H9 (cell line): ENCODE measurements at regions not wholly inside any gene's neighbourhood (a gene's known extent, or its start where the extent isn't known, plus 50 kb on each side); places are given as distances from the start of the nearest gene placed in this dataset.

ENCODE experiments used
- DNase-seq: peaks from one replicate; pipeline ENCODE4 v3.0.0-alpha.2; 2017
- H2AFZ ChIP-seq: one replicate; pipeline ENCODE4 v1.6.1; 2013; ENCODE audit warnings: mild to moderate bottlenecking, low read length, control low read depth, moderate library complexity
- H2AK5ac ChIP-seq: 2 replicates; pipeline ENCODE4 v1.6.1; 2013; ENCODE audit warnings: low read length, control low read depth, mixed read lengths; ENCODE audit not compliant: insufficient read length
- H2BK120ac ChIP-seq: one replicate; pipeline ENCODE4 v1.6.1; 2013; ENCODE audit warnings: low read depth, mild to moderate bottlenecking, low read length, control low read depth, inconsistent platforms; ENCODE audit not compliant: poor library complexity, severe bottlenecking
- H2BK12ac ChIP-seq: 2 replicates; pipeline ENCODE4 v1.6.1; 2013; ENCODE audit warnings: low read length, control low read depth, mixed read lengths, low read depth; ENCODE audit not compliant: insufficient read length
- H2BK15ac ChIP-seq: 2 replicates; pipeline ENCODE4 v1.6.1; 2013; ENCODE audit warnings: low read depth, low read length, control low read depth
- H2BK20ac ChIP-seq: one replicate; pipeline ENCODE4 v1.6.1; 2013; ENCODE audit warnings: low read depth, mild to moderate bottlenecking, low read length, control low read depth, inconsistent platforms; ENCODE audit not compliant: poor library complexity, severe bottlenecking
- H2BK5ac ChIP-seq: 2 replicates; pipeline ENCODE4 v1.6.1; 2013; ENCODE audit warnings: low read length, control low read depth, mixed read lengths; ENCODE audit not compliant: insufficient read length
- H3K14ac ChIP-seq: 2 replicates; pipeline ENCODE4 v1.6.1; 2013; ENCODE audit warnings: low read length, control low read depth; ENCODE audit not compliant: insufficient read depth
- H3K18ac ChIP-seq: 2 replicates; pipeline ENCODE4 v1.6.1; 2013; ENCODE audit warnings: low read depth, mild to moderate bottlenecking, mixed read lengths, low read length, control low read depth; ENCODE audit not compliant: insufficient read length
- H3K23ac ChIP-seq: 2 replicates; pipeline ENCODE4 v1.6.1; 2013; ENCODE audit warnings: low read length, control low read depth, mixed read lengths, low read depth; ENCODE audit not compliant: insufficient read length
- H3K23me2 ChIP-seq: 2 replicates; pipeline ENCODE4 v1.6.1; 2013; ENCODE audit warnings: low read depth, mild to moderate bottlenecking, mixed read lengths, low read length, control low read depth; ENCODE audit not compliant: insufficient read length, poor library complexity, severe bottlenecking
- H3K27ac ChIP-seq: 2 replicates; pipeline ENCODE4 v1.5.1; 2013; ENCODE audit warnings: low read length, control low read depth, mixed read lengths, low read depth; ENCODE audit not compliant: insufficient read length
- H3K27me3 ChIP-seq: 2 replicates; pipeline ENCODE4 v1.6.1; 2013; ENCODE audit warnings: low read length, control low read depth, inconsistent platforms; ENCODE audit not compliant: insufficient read depth
- H3K4ac ChIP-seq: 2 replicates; pipeline ENCODE4 v1.6.1; 2013; ENCODE audit warnings: low read depth, mild to moderate bottlenecking, control low read depth, inconsistent platforms, low read length, moderate library complexity
- H3K4me1 ChIP-seq: 2 replicates; pipeline ENCODE4 v1.6.1; 2013; ENCODE audit warnings: low read length, control low read depth, inconsistent platforms; ENCODE audit not compliant: insufficient read depth
- H3K4me2 ChIP-seq: 2 replicates; pipeline ENCODE4 v1.6.1; 2013; ENCODE audit warnings: low read length, control low read depth, mixed read lengths; ENCODE audit not compliant: insufficient read length, insufficient read depth
- H3K56ac ChIP-seq: 2 replicates; pipeline ENCODE4 v1.6.1; 2013; ENCODE audit warnings: low read depth, mild to moderate bottlenecking, mixed read lengths, low read length, control low read depth; ENCODE audit not compliant: insufficient read length
- H3K79me1 ChIP-seq: 2 replicates; pipeline ENCODE4 v1.6.1; 2013; ENCODE audit warnings: low read depth, mild to moderate bottlenecking, moderate library complexity, low read length, control low read depth, inconsistent platforms; ENCODE audit not compliant: insufficient read depth, poor library complexity, severe bottlenecking
- H3K79me2 ChIP-seq: 2 replicates; pipeline ENCODE4 v1.6.1; 2013; ENCODE audit warnings: low read length, control low read depth, inconsistent platforms; ENCODE audit not compliant: insufficient read depth
- H3K9ac ChIP-seq: 2 replicates; pipeline ENCODE4 v1.6.1; 2013; ENCODE audit warnings: low read length, control low read depth, mixed read lengths; ENCODE audit not compliant: insufficient read length; ENCODE audit errors: extremely low read depth
- H3K9me3 ChIP-seq: one replicate; pipeline ENCODE4 v1.6.1; 2013; ENCODE audit warnings: low read depth, low read length, inconsistent platforms; ENCODE audit not compliant: control insufficient read depth
- H3T11ph ChIP-seq: one replicate; pipeline ENCODE4 v1.6.1; 2013; ENCODE audit warnings: mild to moderate bottlenecking, low read length, control low read depth, inconsistent platforms
- H4K20me1 ChIP-seq: one replicate; pipeline ENCODE4 v1.6.1; 2013; ENCODE audit not compliant: control insufficient read depth, insufficient read length, insufficient read depth
- H4K5ac ChIP-seq: 2 replicates; pipeline ENCODE4 v1.6.1; 2013; ENCODE audit warnings: low read depth, mild to moderate bottlenecking, mixed read lengths, low read length, control low read depth; ENCODE audit not compliant: insufficient read length
- H4K8ac ChIP-seq: replicated peaks from 2 replicates; pipeline ENCODE4 v1.6.1; 2013; ENCODE audit warnings: low read length, control low read depth, mixed read lengths, low read depth; ENCODE audit not compliant: insufficient read length
- H4K91ac ChIP-seq: 2 replicates; pipeline ENCODE4 v1.6.1; 2013; ENCODE audit warnings: low read depth, mild to moderate bottlenecking, moderate library complexity, mixed read lengths, low read length, control low read depth; ENCODE audit not compliant: insufficient read length
- H3K27ac Mint-ChIP-seq, 3 experiments: 2 replicates in 2 of 3; 3 replicates in 1 of 3; pipeline ENCODE4 v1.8.0; 2020 to 2021; ENCODE audit warnings: mixed read lengths in 3 of 3, mild to moderate bottlenecking in 1 of 3, moderate library complexity in 1 of 3
- H3K27me3 Mint-ChIP-seq: 2 replicates; pipeline ENCODE4 v1.8.0; 2021; ENCODE audit warnings: low read depth, mild to moderate bottlenecking, moderate library complexity, mixed read lengths
- H3K36me3 Mint-ChIP-seq, 3 experiments: 2 replicates in 2 of 3; 3 replicates in 1 of 3; pipeline ENCODE4 v1.8.0; 2020 to 2021; ENCODE audit warnings: low read depth in 3 of 3, mixed read lengths in 3 of 3; ENCODE audit not compliant: insufficient read depth in 1 of 3
- H3K4me1 Mint-ChIP-seq, 2 experiments: 2 replicates each; pipeline ENCODE4 v1.8.0; 2020; ENCODE audit warnings: mixed read lengths in 2 of 2
- H3K4me3 Mint-ChIP-seq, 2 experiments: 2 replicates in 1 of 2; 3 replicates in 1 of 2; pipeline ENCODE4 v1.8.0; 2020 to 2021; ENCODE audit warnings: mild to moderate bottlenecking in 2 of 2, mixed read lengths in 2 of 2, moderate library complexity in 1 of 2
- H3K9me3 Mint-ChIP-seq, 2 experiments: 2 replicates in 1 of 2; 3 replicates in 1 of 2; pipeline ENCODE4 v1.8.0; 2020; ENCODE audit warnings: mild to moderate bottlenecking in 2 of 2, mixed read lengths in 2 of 2, moderate library complexity in 1 of 2
- CTCF ChIP-seq: fragments of 200-600 bp; sonication (generic); conservative IDR thresholded peaks from 3 replicates; pipeline ENCODE4 v1.8.0; 2021; ENCODE audit warnings: antibody characterized with exemption, mild to moderate bottlenecking
- WGBS: extraction: QIAGEN DNeasy Blood & Tissue Kit; methylation state at CpG from one replicate; pipeline ENCODE4 v1.1.7; 2013; ENCODE audit warnings: missing lambda C conversion rate, low lambda C conversion rate, mixed read lengths; ENCODE audit not compliant: insufficient read length; ENCODE audit errors: extremely low coverage; 5-methylcytosine and 5-hydroxymethylcytosine counted together

GRCh38 chr12:92506460-92506859 is 196.3 kb upstream of the PLEKHG7 start:
- Histone ChIP-seq H2BK5ac (no peak overlapping the region), H2AFZ (no peak overlapping the region), H3K79me2 (no peaks in the 10 kb centered on the region), H3K4me1 (no peaks in the 10 kb centered on the region), H4K20me1 (no peaks in the 10 kb centered on the region), H3K14ac (no peak overlapping the region), H2BK15ac (no peak overlapping the region), H3K23ac (no peak overlapping the region), H4K5ac (no peak overlapping the region), H2AK5ac (no peak overlapping the region), H3K4me2 (no peak overlapping the region), H2BK120ac (no peak overlapping the region), H3K4ac (no peak overlapping the region), H4K91ac (no peak overlapping the region), H2BK12ac (no peak overlapping the region), H3K27ac (no peak overlapping the region), H3T11ph (no peak overlapping the region), H3K79me1 (no peaks in the 10 kb centered on the region), H3K56ac (no peak overlapping the region), H3K18ac (no peak overlapping the region), H3K23me2 (no peaks in the 10 kb centered on the region), H2BK20ac (no peak overlapping the region), H3K9ac (no peak overlapping the region), H3K27me3 (no peaks in the 10 kb centered on the region; the same call in 1 of the 2 replicates), H4K8ac (no peak overlapping the region), H3K9me3 (no peaks in the 10 kb centered on the region)
- Mint-ChIP-seq H3K27me3 (no peaks in the 10 kb centered on the region), H3K27ac (no peak overlapping the region; a peak in 2 of 7 replicates), H3K4me3 (no peak overlapping the region), H3K36me3 (no peaks in the 10 kb centered on the region; a peak in 1 of 7 replicates), H3K9me3 (no peaks in the 10 kb centered on the region), H3K4me1 (peaks cover 21 to 33% of the 10 kb centered on the region in 2 experiments)
- no peak for TF ChIP-seq CTCF
- no peak for DNase-seq
- no CpG with 5 or more reads among the region's 2 CpGs for WGBS
